AG10803 (cell line): ENCODE measurements at regions not wholly inside any gene's neighbourhood (a gene's known extent, or its start where the extent isn't known, plus 50 kb on each side); places are given as distances from the start of the nearest gene placed in this dataset.

Experiments
- DNase-seq: peaks from one replicate; pipeline ENCODE4 v3.0.0; 2010; ENCODE audit warnings: low read depth
- H3K4me3 ChIP-seq: 2 replicates; pipeline ENCODE4 v1.5.1; 2011; ENCODE audit warnings: mild to moderate bottlenecking, low read length, control low read depth
- TF ChIP-seq, protein P1 (sequence below): conservative IDR thresholded peaks from 2 replicates; pipeline ENCODE4 v1.5.1; 2011; ENCODE audit warnings: mild to moderate bottlenecking, low read length, control low read depth, inconsistent platforms

DNA sequence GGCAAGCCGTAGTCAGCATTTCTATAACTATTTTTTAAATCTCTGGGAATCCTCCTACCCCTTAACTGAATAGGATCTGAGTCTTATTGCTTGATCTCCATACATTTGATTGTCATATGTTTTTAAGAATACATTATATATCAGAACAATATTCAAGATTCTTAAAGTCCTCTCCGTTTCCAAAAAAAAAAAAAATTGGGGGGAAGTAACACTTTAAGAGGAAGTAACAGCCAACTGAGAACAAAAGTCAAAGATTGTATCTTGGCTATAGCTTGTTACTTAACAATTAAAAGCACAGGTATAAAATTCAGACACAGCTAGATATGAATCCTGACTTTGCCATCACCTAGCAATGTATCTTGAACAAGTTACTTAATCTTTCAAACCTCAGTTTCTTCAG, 169.9 kb upstream of the ADO start:
- H3K4me3 ChIP-seq, result no peak overlapping the region
- TF ChIP-seq, protein P1, sequence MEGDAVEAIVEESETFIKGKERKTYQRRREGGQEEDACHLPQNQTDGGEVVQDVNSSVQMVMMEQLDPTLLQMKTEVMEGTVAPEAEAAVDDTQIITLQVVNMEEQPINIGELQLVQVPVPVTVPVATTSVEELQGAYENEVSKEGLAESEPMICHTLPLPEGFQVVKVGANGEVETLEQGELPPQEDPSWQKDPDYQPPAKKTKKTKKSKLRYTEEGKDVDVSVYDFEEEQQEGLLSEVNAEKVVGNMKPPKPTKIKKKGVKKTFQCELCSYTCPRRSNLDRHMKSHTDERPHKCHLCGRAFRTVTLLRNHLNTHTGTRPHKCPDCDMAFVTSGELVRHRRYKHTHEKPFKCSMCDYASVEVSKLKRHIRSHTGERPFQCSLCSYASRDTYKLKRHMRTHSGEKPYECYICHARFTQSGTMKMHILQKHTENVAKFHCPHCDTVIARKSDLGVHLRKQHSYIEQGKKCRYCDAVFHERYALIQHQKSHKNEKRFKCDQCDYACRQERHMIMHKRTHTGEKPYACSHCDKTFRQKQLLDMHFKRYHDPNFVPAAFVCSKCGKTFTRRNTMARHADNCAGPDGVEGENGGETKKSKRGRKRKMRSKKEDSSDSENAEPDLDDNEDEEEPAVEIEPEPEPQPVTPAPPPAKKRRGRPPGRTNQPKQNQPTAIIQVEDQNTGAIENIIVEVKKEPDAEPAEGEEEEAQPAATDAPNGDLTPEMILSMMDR, result no peak
- no peak for DNase-seq

DNA sequence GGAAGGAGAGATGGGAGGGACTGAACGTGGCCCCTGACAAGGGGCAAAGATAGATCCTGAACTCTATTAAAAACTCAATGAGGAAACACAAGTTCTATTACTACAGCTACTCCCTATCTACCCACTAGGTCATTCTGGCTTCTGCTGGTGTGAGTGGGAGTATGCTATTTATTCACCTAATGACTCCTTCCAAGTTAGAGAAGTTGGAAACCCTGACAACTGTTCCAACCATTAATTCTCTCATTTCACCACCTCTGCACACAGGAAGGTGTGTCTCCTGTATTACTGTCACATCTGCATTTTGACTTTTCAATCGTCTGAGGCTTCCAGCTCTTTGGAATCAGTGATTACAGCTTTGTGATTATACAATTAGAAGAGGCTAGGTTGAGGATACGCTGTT, 169.4 kb upstream of the ADO start:
- no peak for DNase-seq
- TF ChIP-seq, protein P1, result no peak
- H3K4me3 ChIP-seq, result no peak overlapping the region

DNA sequence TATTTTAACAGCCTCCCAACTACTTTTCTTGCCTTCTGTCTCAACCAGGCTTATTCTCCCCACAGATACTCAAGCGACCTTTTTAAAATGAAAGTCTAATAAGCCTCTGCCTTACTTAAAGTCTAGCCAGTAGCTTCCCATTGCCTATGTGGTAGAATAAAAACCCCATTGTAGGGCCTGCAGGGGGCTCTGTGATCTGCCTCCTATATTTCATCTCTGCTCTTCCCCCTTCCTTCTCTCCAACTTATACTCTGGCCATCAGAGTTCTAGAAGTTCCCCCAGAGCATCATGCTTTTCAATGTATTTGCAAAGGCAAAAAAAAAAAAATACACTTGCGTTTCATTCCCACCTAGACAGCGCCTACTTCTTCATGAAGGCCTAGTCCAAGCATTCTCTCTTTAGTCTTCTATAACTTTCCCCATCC, 167.7 kb upstream of the ADO start:
- no peak for DNase-seq
- peak overlapping the region; percentile 4; the same call in 1 of the 2 replicates for H3K4me3 ChIP-seq
- TF ChIP-seq, protein P1, result peak; percentile 21

DNA sequence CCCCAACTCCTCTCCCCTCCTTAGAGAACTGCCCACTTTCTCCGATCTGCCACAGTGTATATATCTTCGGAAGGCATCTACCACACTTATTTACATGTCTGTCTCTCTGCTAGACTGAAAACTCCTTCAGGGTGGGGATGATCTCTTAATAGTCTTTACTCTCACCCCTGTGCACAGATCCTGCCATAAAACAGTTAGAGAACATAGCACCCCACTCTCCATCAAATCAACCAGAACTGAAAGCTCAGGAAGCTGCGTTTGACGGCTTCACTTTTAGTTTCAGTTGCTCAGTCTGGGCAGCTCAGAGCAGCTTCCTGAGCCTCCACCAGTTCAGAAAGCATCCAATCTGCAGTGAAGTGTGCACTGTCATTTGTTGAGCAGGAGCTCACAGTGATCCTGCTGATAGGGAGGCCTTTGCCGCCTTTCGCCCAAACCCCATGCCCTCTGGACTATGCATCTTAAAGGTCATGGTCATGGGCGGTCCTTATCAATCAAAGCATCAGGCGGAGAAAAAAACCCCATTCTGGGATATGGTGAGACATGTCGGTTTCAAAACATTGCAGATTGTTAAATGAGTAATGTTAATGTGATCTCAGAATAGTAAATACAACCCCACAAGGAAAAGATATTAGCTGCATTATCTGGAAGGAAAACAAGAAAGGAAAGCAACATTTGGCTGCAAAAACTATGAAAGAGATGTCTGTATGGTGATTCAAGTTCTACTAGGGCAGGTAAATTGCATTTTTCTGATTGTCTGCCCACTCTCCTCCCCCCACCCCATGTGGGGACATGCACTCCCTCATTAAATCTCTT, 167.1 kb upstream of the ADO start:
- TF ChIP-seq, protein P1, result no peak
- peak; percentile 29 for DNase-seq
- H3K4me3 ChIP-seq, result peak overlapping the region; percentile 4; the same call in 1 of the 2 replicates

DNA sequence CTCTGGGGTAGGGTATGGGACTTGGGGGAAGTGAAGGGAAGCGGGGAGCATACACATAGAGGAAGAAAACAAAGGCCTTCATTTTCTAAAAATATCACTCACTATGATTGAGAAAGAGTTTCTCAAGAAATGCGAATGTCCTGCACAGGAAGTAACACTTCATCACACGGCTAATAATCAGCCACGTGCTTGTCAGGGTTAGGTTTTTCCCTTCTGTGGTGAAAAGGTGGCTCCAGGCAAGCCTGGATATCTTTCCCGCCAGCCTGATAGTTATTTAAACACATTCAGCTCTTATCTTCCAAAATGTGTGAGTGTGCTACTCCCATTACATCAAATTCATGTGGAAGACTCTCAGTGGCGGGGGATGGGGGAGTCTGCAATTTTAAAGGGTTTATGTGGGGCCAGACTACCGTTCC, 166.4 kb upstream of the ADO start:
- peak; percentile 29 for DNase-seq
- no peak overlapping the region for H3K4me3 ChIP-seq

DNA sequence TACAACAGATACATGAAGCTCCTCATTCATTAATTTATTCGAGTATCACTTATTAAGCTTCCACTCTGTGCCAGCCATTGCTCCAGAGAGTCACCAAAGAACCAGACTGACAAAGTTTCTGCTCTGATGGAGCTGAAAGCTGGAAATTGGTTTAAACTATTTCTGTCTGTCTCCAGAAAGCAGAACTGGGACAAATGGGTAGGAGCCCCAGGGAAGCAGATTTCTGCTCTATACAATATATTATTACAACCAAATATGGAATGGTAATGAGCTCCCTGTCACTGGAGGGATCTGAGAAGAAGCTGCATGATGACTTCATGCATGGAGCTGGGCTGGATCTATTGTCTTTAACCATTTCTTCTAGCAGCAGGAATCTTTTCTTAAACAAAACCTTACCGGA, 165.4 kb upstream of the ADO start:
- no peak for DNase-seq
- TF ChIP-seq, protein P1, result no peak
- H3K4me3 ChIP-seq, result no peak overlapping the region

More for the DNA sequence above, 166.4 kb upstream of the ADO start:
- TF ChIP-seq, protein P1, result no peak

DNA sequence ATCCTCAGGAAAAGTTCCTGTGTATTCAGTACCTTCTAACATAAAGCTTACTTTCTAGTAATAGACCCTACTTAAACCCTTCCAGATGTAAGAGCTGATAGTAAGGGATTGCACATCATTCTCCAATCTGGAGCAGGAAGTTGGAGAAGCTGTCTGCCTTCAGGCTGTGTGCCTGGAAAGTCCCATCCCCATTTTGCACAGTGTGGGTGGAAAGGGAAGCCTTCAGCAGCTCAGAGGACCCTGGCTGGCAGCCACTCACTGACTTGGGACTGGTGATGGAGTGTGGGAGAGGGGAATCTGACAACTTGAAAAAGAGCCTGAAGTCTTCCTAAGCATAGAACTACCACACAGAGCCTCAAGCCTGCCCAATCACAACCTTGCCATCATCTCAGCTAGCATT, 164.1 kb upstream of the ADO start:
- peak; percentile 15 for DNase-seq
- H3K4me3 ChIP-seq, result no peak overlapping the region
- TF ChIP-seq, protein P1, result no peak
